ENCODE measurements at regions not wholly inside any gene's neighbourhood (a gene's known extent, or its start where the extent isn't known, plus 50 kb on each side); places are given as distances from the start of the nearest gene placed in this dataset.
A peak's percentile ranks its signal among the peaks of the same experiment; 100 is the strongest.

- no peaks in the 10 kb centered on the region for H3K9me3 Mint-ChIP-seq
- peaks cover 2 to 12% of the 10 kb centered on the region in 2 donors for H3K27me3 Mint-ChIP-seq
- no peak overlapping the region for H3K27ac Mint-ChIP-seq
- H3K4me3 Mint-ChIP-seq: no peak overlapping the region
- H3K36me3 Mint-ChIP-seq: no peaks in the 10 kb centered on the region
- ATAC-seq (no peak), DNase-seq (ENCODE audit: low spot score) (no peak)
- H3K4me1 Mint-ChIP-seq (ENCODE audit: low read depth in 2 of 2): peaks cover 2% of the 10 kb centered on the region in 2 donors
Measured at GRCh38 chr12:66838366-66838765, 159.5 kb upstream of the GRIP1 start.

- H3K9me3 Mint-ChIP-seq: no peaks in the 10 kb centered on the region
- no peak overlapping the region for H3K27ac Mint-ChIP-seq
- ATAC-seq (no peak), DNase-seq (ENCODE audit: low spot score) (no peak)
- no peaks in the 10 kb centered on the region for H3K4me1 Mint-ChIP-seq (ENCODE audit: low read depth in 2 of 2)
- H3K36me3 Mint-ChIP-seq: no peaks in the 10 kb centered on the region
- H3K4me3 Mint-ChIP-seq: no peak overlapping the region
- H3K27me3 Mint-ChIP-seq: peaks cover 6 to 14% of the 10 kb centered on the region in 2 donors
Measured at GRCh38 chr12:66848967-66849366, 170.1 kb upstream of the GRIP1 start.

DNA sequence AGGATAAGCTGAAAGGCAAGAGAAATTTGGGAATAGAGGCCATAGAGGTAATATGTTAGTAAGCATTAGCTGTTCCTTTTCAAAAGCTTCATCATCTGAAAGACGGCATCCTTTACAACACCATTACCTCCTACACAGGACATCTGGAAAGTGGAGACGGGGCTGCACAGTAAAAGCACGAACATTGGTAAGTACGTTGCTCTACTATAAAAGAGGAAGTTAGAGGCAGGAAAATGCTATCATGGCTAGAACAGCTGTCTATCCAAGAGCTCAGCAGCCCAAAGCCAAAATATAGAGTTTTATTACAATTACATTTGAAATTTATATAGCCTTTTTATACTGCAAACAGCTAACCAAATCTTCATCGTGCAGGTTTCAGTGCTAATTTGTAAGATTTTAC is 172.3 kb upstream of the GRIP1 start:
- H3K36me3 Mint-ChIP-seq: no peaks in the 10 kb centered on the region
- no peak for ATAC-seq
- no peak for DNase-seq (ENCODE audit: low spot score)
- H3K4me1 Mint-ChIP-seq (ENCODE audit: low read depth in 2 of 2): no peaks in the 10 kb centered on the region
- H3K9me3 Mint-ChIP-seq: no peaks in the 10 kb centered on the region
- H3K27ac Mint-ChIP-seq: no peak overlapping the region
- peaks cover 7 to 11% of the 10 kb centered on the region in 2 donors for H3K27me3 Mint-ChIP-seq
- H3K4me3 Mint-ChIP-seq: no peak overlapping the region

- Mint-ChIP-seq H3K36me3 (no peaks in the 10 kb centered on the region), H3K9me3 (no peaks in the 10 kb centered on the region), H3K27me3 (peaks cover 7 to 9% of the 10 kb centered on the region in 2 donors), H3K27ac (no peak overlapping the region), H3K4me3 (no peak overlapping the region), H3K4me1 (ENCODE audit: low read depth in 2 of 2) (no peaks in the 10 kb centered on the region)
- DNase-seq (ENCODE audit: low spot score): no peak
- no peak for ATAC-seq
Measured at GRCh38 chr12:66852091-66852490, 173.2 kb upstream of the GRIP1 start.

DNA sequence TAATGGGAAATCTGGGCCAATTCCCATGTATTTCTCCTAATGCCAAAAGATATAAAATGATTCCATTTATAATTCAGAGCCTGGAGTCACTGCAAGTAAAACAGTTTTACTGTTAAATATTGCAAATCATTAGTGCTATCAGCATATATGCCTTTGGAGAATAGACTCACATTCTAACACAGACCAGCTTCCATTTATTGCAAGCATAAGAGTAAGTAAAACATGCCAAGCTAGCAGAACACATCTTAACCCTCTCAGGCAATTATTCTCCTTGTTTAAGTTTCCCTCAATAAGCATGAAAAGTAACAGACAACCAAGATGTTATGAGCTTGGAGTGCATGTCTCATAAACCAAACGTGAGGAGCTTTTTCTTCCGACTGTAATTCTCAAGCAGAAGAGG is 173.9 kb upstream of the GRIP1 start:
- no peak overlapping the region for H3K27ac Mint-ChIP-seq
- H3K36me3 Mint-ChIP-seq: no peaks in the 10 kb centered on the region
- H3K4me3 Mint-ChIP-seq: no peak overlapping the region
- H3K4me1 Mint-ChIP-seq (ENCODE audit: low read depth in 2 of 2): no peaks in the 10 kb centered on the region
- no peaks in the 10 kb centered on the region for H3K9me3 Mint-ChIP-seq
- DNase-seq (ENCODE audit: low spot score): no peak
- ATAC-seq: no peak
- peaks cover 7 to 9% of the 10 kb centered on the region in 2 donors for H3K27me3 Mint-ChIP-seq

DNA sequence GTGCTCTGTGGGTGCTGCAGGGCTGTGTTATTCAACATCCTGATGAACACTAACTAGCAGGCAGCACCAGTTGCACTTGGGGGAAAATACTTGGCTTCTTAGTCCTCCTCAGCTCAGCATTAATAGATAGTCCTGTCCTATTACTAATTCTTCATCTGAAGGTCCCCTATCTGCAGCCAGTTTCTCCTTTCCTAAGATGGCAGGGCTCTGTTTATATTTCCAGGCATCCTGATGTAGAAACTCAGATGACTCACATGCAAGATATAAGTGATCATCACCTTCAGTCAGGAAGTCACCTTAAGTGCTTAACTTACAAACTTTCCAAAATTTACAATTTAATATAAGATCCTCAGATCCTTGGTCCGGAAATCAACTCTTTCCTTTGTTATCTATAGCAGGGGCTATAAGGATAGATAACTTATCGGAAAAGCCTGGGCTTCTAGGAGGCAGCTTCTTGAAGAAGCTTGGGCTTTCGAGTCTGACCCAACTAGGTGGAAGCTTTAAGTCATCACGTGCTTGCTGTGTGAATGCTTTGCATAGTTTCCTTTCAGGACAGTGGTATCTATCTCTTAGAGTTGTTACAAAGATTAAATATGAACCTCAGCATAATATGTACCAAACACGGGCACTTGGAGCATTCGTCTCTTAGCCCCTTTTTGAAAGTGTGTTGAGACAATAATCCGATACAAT is 181.0 kb upstream of the GRIP1 start:
- Mint-ChIP-seq H3K4me1 (ENCODE audit: low read depth in 2 of 2) (peaks cover 0 to 4% of the 10 kb centered on the region in 2 donors), H3K36me3 (no peaks in the 10 kb centered on the region), H3K27ac (no peak overlapping the region), H3K9me3 (no peaks in the 10 kb centered on the region), H3K4me3 (no peak overlapping the region), H3K27me3 (peaks cover 3 to 23% of the 10 kb centered on the region in 2 donors)
- ATAC-seq (no peak), DNase-seq (ENCODE audit: low spot score) (no peak)

- no peak overlapping the region for H3K4me3 Mint-ChIP-seq
- peaks cover 0 to 4% of the 10 kb centered on the region in 2 donors for H3K4me1 Mint-ChIP-seq (ENCODE audit: low read depth in 2 of 2)
- no peak for ATAC-seq
- no peak overlapping the region for H3K27ac Mint-ChIP-seq
- H3K9me3 Mint-ChIP-seq: no peaks in the 10 kb centered on the region
- H3K36me3 Mint-ChIP-seq: no peaks in the 10 kb centered on the region
- DNase-seq (ENCODE audit: low spot score): peak; percentile 76
- peaks cover 8 to 35% of the 10 kb centered on the region in 2 donors for H3K27me3 Mint-ChIP-seq
Measured at GRCh38 chr12:66860752-66861750, 182.2 kb upstream of the GRIP1 start.

DNA sequence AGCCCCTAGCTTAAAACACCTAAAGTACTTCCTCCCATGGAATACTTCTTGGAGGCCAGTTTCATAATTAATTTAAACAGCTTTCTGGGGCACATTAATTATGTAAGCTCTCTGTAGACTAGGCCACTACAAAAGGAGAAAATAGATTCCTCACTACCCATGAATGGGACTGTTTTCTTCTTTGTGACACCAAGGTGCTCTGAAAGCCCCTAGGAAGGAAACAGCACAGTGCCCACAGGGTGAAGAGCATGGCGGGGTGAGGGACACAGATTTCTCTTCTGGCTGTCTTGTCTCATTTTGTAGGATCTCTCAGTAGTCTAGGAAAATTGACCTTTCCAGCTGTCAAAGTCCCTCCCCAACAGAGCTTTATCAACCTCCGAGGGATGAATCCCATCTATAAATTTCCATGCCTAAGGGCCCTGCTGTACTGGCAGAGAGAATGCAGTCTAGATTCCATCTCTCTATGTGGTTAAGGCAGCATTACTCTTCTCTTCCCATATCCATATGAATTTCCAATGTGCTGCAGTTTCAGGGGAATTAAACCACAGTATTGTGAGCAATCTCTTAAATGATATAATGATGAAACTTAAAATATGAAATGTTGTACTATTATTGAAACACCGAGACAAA is 183.6 kb upstream of the GRIP1 start:
- Mint-ChIP-seq H3K36me3 (no peaks in the 10 kb centered on the region), H3K4me3 (no peak overlapping the region), H3K27me3 (peaks cover 8 to 35% of the 10 kb centered on the region in 2 donors)

GRCh38 chr12:66863276-66863675 is 184.4 kb upstream of the GRIP1 start:
- no peak for ATAC-seq
- Mint-ChIP-seq H3K4me3 (no peak overlapping the region), H3K27me3 (peaks cover 13 to 41% of the 10 kb centered on the region in 2 donors)

More for the DNA sequence above, 183.6 kb upstream of the GRIP1 start:
- peaks cover 0 to 4% of the 10 kb centered on the region in 2 donors for H3K4me1 Mint-ChIP-seq (ENCODE audit: low read depth in 2 of 2)
- no peak for DNase-seq (ENCODE audit: low spot score)
- H3K9me3 Mint-ChIP-seq: no peaks in the 10 kb centered on the region
- no peak overlapping the region for H3K27ac Mint-ChIP-seq
- no peak for ATAC-seq

DNA sequence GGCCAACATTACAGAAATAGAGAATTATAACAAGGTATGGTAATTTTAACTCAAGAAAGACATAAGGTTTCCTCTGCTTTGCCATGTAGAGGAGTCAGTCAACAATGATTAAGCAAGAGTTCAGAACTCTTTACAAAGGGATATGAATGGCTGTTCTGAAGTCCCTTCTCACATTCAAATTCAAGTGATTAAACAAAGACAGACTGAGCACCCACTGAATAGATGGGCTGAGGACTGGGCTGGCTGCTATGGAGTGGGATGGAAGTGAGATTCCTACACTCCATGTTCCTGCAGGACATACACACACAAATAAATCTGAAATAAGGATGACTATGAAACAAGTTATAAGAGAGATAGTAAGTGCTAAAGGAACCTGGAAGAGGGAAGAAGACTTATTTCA is 199.0 kb upstream of the GRIP1 start:
- DNase-seq (ENCODE audit: low spot score): no peak
- ATAC-seq: no peak
- no peak overlapping the region for H3K4me3 Mint-ChIP-seq
- H3K4me1 Mint-ChIP-seq (ENCODE audit: low read depth in 2 of 2): no peaks in the 10 kb centered on the region
- H3K27ac Mint-ChIP-seq: no peak overlapping the region
- H3K9me3 Mint-ChIP-seq: no peaks in the 10 kb centered on the region
- H3K36me3 Mint-ChIP-seq: no peaks in the 10 kb centered on the region
- H3K27me3 Mint-ChIP-seq: peaks cover 22 to 41% of the 10 kb centered on the region in 2 donors

More at GRCh38 chr12:66863276-66863675, 184.4 kb upstream of the GRIP1 start:
- no peaks in the 10 kb centered on the region for H3K36me3 Mint-ChIP-seq
- H3K4me1 Mint-ChIP-seq (ENCODE audit: low read depth in 2 of 2): peaks cover 0 to 4% of the 10 kb centered on the region in 2 donors
- no peaks in the 10 kb centered on the region for H3K9me3 Mint-ChIP-seq
- DNase-seq (ENCODE audit: low spot score): no peak
- no peak overlapping the region for H3K27ac Mint-ChIP-seq

DNA sequence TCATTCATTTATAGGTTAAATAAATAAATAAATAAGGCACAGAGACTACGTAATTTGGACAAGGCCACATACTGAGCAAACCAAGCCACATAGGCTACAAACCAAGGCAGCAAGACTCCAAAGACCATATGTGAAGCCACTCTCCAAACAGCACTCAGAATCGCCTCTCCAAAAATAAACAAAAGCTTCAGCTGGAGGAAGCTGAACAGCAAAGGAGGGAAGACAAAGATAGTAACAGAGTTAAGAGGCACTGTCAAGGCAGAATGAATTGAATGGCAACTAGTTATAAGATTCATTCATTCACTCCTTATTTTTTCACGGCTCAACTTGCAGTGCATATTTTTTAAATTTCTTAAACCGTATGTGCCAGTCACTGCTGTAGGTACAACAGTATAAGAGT is 200.5 kb upstream of the GRIP1 start:
- no peak overlapping the region for H3K27ac Mint-ChIP-seq
- H3K36me3 Mint-ChIP-seq: no peaks in the 10 kb centered on the region
- H3K27me3 Mint-ChIP-seq: peaks cover 30 to 56% of the 10 kb centered on the region in 2 donors
- no peaks in the 10 kb centered on the region for H3K4me1 Mint-ChIP-seq (ENCODE audit: low read depth in 2 of 2)
- no peak for ATAC-seq
- H3K9me3 Mint-ChIP-seq: no peaks in the 10 kb centered on the region
- H3K4me3 Mint-ChIP-seq: no peak overlapping the region
- no peak for DNase-seq (ENCODE audit: low spot score)

- Mint-ChIP-seq H3K27me3 (peaks cover 28 to 59% of the 10 kb centered on the region in 2 donors), H3K9me3 (no peaks in the 10 kb centered on the region), H3K4me1 (ENCODE audit: low read depth in 2 of 2) (no peaks in the 10 kb centered on the region), H3K27ac (no peak overlapping the region), H3K36me3 (no peaks in the 10 kb centered on the region), H3K4me3 (no peak overlapping the region)
- DNase-seq (ENCODE audit: low spot score) (no peak), ATAC-seq (no peak)
Measured at GRCh38 chr12:66881386-66881785, 202.5 kb upstream of the GRIP1 start.

DNA sequence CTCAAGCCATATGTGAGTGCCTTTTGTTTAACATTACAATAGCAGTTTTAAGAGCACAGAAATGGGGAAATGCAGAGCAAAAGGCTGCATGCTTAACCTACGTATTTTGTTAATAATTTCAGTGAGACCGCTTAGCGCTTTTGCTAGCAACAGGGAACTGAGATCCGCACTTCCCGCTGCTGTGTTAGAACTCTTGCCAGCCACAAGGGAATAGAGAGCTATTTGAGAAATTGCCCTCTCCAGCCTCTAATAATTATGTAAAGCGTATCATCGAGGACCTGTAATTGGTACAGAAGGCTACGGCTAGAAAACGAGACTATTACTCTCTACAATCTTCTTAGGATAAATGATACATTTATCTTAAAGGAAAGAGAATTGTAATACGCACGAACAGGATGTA is 205.2 kb upstream of the GRIP1 start:
- Mint-ChIP-seq H3K4me1 (ENCODE audit: low read depth in 2 of 2) (no peaks in the 10 kb centered on the region), H3K27ac (no peak overlapping the region)
- no peak for ATAC-seq

More for the DNA sequence above, 205.2 kb upstream of the GRIP1 start:
- Mint-ChIP-seq H3K4me3 (no peak overlapping the region), H3K27me3 (peaks cover 24 to 45% of the 10 kb centered on the region in 2 donors), H3K36me3 (no peaks in the 10 kb centered on the region), H3K9me3 (no peaks in the 10 kb centered on the region)
- no peak for DNase-seq (ENCODE audit: low spot score)
